DND-41 (cell line): ENCODE measurements at regions not wholly inside any gene's neighbourhood (a gene's known extent, or its start where the extent isn't known, plus 50 kb on each side); places are given as distances from the start of the nearest gene placed in this dataset.

ENCODE experiments used
- ATAC-seq: fragments of 200-7000 bp; cut with Tn5 transposase; 3 replicates; pipeline ENCODE4 v1.9.1; 2021; ENCODE audit warnings: low read depth; ENCODE audit not compliant: insufficient read depth
- DNase-seq: peaks from one replicate; pipeline ENCODE4 v3.0.0-alpha.2; 2020
- H2AFZ ChIP-seq: 2 replicates; pipeline ENCODE4 v1.6.0; 2012; ENCODE audit warnings: low read depth, low read length
- H3K27ac ChIP-seq: 2 replicates; pipeline ENCODE4 v1.5.1; 2012; ENCODE audit warnings: low read length, inconsistent platforms
- H3K27me3 ChIP-seq: fragments of 200-600 bp; sonication (generic); 2 replicates; pipeline ENCODE4 v1.6.0; 2012; ENCODE audit warnings: low read length, mild to moderate bottlenecking, inconsistent platforms; ENCODE audit not compliant: insufficient read depth, poor library complexity
- H3K36me3 ChIP-seq: 2 replicates; pipeline ENCODE4 v1.5.1; 2012; ENCODE audit warnings: low read length, inconsistent platforms; ENCODE audit not compliant: insufficient read depth
- H3K4me1 ChIP-seq: 2 replicates; pipeline ENCODE4 v1.5.1; 2012; ENCODE audit warnings: mild to moderate bottlenecking, low read length; ENCODE audit not compliant: insufficient read depth
- H3K4me2 ChIP-seq: 2 replicates; pipeline ENCODE4 v1.6.0; 2012; ENCODE audit warnings: mild to moderate bottlenecking, moderate library complexity, low read length, inconsistent platforms; ENCODE audit not compliant: insufficient read depth
- H3K4me3 ChIP-seq, 2 experiments: fragments of 200-600 bp in 1 of 2; shearing (Covaris generic) in 1 of 2; 2 replicates each; pipeline ENCODE4 v1.5.1; 2012 to 2016; ENCODE audit warnings: inconsistent platforms in 2 of 2, low read length in 2 of 2, mild to moderate bottlenecking in 2 of 2, low read depth in 1 of 2, moderate library complexity in 1 of 2
- H3K79me2 ChIP-seq: 2 replicates; pipeline ENCODE4 v1.6.0; 2012; ENCODE audit warnings: low read length, inconsistent platforms; ENCODE audit not compliant: insufficient read depth
- H3K9ac ChIP-seq: 2 replicates; pipeline ENCODE4 v1.6.0; 2012; ENCODE audit warnings: low read depth, mild to moderate bottlenecking, inconsistent platforms, low read length, moderate library complexity
- H3K9me3 ChIP-seq: 2 replicates; pipeline ENCODE4 v1.5.1; 2012; ENCODE audit warnings: low read length, moderate library complexity, mild to moderate bottlenecking, inconsistent platforms; ENCODE audit not compliant: insufficient read depth, severe bottlenecking
- H4K20me1 ChIP-seq: 2 replicates; pipeline ENCODE4 v1.6.0; 2012; ENCODE audit warnings: low read length; ENCODE audit not compliant: insufficient read depth
- CTCF ChIP-seq: IDR thresholded peaks from 2 replicates; pipeline ENCODE4 v1.5.1; 2012; ENCODE audit warnings: borderline replicate concordance, low read length, moderate library complexity, mild to moderate bottlenecking; ENCODE audit not compliant: poor library complexity, severe bottlenecking; ENCODE audit errors: extremely low read depth
- EZH2 ChIP-seq: IDR thresholded peaks from 3 replicates; pipeline ENCODE4 v1.6.1; 2012; ENCODE audit warnings: borderline replicate concordance, low read depth, mild to moderate bottlenecking, moderate library complexity, low read length, inconsistent platforms; ENCODE audit not compliant: severe bottlenecking

GRCh38 chr1:220956501-220957232, 77.4 kb downstream of the HLX start:
- no peak for DNase-seq
- H3K27ac ChIP-seq = no peak overlapping the region
- no peak overlapping the region for H3K4me2 ChIP-seq
- no peaks in the 10 kb centered on the region for H3K9me3 ChIP-seq
- H3K4me1 ChIP-seq = no peaks in the 10 kb centered on the region
- H4K20me1 ChIP-seq = no peaks in the 10 kb centered on the region
- H3K79me2 ChIP-seq = no peaks in the 10 kb centered on the region
- no peak for ATAC-seq
- H3K4me3 ChIP-seq = no peak overlapping the region
- no peaks in the 10 kb centered on the region for H3K36me3 ChIP-seq
- no peak overlapping the region for H2AFZ ChIP-seq
- no peaks in the 10 kb centered on the region for H3K27me3 ChIP-seq
- H3K9ac ChIP-seq = no peak overlapping the region
- no peak for TF ChIP-seq CTCF
- TF ChIP-seq EZH2 = no peak

GRCh38 chr1:220957233-220957605, 78.0 kb downstream of the HLX start:
- no peak overlapping the region for H3K4me2 ChIP-seq
- no peak overlapping the region for H3K4me3 ChIP-seq
- H3K36me3 ChIP-seq = no peaks in the 10 kb centered on the region
- H2AFZ ChIP-seq = no peak overlapping the region
- no peaks in the 10 kb centered on the region for H3K27me3 ChIP-seq
- H3K9me3 ChIP-seq = no peaks in the 10 kb centered on the region
- no peaks in the 10 kb centered on the region for H3K4me1 ChIP-seq
- no peak for DNase-seq
- no peak overlapping the region for H3K9ac ChIP-seq
- no peaks in the 10 kb centered on the region for H3K79me2 ChIP-seq
- TF ChIP-seq EZH2 (no peak), CTCF (no peak)
- H4K20me1 ChIP-seq = no peaks in the 10 kb centered on the region
- no peak for ATAC-seq
- H3K27ac ChIP-seq = no peak overlapping the region

GRCh38 chr1:220958234-220958633, 79.0 kb downstream of the HLX start:
- H3K4me3 ChIP-seq = no peak overlapping the region
- no peaks in the 10 kb centered on the region for H3K79me2 ChIP-seq
- no peaks in the 10 kb centered on the region for H3K9me3 ChIP-seq
- H3K9ac ChIP-seq = no peak overlapping the region
- DNase-seq (no peak), ATAC-seq (no peak)
- no peak overlapping the region for H3K4me2 ChIP-seq
- H2AFZ ChIP-seq = no peak overlapping the region
- no peaks in the 10 kb centered on the region for H3K36me3 ChIP-seq
- H3K27ac ChIP-seq = no peak overlapping the region
- no peaks in the 10 kb centered on the region for H3K4me1 ChIP-seq
- no peaks in the 10 kb centered on the region for H4K20me1 ChIP-seq
- TF ChIP-seq EZH2 (no peak), CTCF (no peak)
- no peaks in the 10 kb centered on the region for H3K27me3 ChIP-seq
